Anterior cingulate cortex (tissue), 58 donors: ENCODE measurements at regions not wholly inside any gene's neighbourhood (a gene's known extent, or its start where the extent isn't known, plus 50 kb on each side); places are given as distances from the start of the nearest gene placed in this dataset.
"Not testable (repeated sequence)": the region's sequence is repeated elsewhere in the genome, so short reads cannot be mapped to it uniquely, and the experiment has no call there.

Experiments used
- DNase-seq, 58 donors: peaks; one replicate each; lab custom pipeline; 2025; lab: John Stamatoyannopoulos, UW

DNA sequence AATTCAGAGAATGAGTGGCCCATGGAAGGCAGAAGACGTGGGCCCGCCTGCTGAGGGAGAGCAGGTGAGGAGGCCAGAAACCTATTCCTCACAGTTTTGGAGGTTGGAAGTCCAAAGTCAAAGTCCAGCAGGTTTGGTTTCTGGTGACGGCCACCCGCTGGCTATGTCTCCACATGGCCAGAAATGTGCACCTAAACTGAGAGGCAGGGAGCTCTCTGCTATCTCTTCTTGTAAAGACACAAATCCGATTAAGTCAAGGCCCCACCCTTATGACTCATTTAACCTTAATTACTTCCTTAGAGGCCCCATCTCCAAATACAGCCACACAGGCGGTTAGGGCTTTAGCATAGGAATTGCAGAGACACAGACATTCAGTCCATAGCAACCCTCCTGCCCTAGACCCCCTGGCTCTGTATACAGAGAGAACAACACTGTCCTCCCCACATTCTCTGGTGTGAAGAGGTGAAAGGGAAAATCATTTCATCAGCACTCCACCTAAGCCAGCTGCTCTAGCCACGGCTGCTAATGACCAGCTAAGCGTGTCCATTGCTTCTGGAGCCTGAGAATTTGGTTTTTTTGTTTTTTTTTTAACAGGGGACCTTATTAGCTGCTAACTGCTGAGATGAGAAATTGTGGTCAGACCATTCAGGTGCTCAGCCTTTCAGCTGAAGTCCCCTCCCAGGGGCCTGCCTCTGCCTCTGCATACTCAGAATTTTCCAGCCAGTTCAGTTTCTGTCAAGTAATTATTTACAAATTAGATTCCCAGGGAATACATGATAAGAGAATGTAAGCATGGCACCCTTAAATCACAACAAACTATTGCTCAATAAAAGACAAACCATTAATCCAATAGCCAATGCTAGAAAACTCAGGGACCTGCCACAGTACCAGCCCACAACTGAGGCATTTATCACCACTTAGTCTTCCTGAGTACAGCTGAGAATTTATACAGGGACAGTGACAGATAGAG lies 368.7 kb upstream of the ID2 start:
- no peak for DNase-seq

DNA sequence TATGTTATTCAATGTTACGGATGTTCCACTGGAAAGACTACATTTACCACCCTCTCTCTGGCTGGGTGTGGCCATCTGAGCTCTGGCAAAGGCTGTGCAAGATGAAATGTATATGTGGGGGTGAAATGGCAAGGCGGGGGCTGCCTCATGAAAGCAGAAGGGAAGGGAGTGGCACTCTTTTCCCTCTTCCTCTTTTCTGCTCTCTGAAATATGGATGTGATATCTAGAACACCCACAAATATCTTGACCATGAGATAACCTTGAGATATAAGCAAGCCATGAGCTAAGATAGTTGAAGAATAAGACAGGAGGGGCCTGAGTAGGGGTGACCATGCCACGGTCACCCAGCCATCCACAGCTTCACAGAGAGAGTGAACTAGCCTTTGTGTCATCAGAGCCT lies 367.8 kb upstream of the ID2 start:
- DNase-seq, result no peak

DNA sequence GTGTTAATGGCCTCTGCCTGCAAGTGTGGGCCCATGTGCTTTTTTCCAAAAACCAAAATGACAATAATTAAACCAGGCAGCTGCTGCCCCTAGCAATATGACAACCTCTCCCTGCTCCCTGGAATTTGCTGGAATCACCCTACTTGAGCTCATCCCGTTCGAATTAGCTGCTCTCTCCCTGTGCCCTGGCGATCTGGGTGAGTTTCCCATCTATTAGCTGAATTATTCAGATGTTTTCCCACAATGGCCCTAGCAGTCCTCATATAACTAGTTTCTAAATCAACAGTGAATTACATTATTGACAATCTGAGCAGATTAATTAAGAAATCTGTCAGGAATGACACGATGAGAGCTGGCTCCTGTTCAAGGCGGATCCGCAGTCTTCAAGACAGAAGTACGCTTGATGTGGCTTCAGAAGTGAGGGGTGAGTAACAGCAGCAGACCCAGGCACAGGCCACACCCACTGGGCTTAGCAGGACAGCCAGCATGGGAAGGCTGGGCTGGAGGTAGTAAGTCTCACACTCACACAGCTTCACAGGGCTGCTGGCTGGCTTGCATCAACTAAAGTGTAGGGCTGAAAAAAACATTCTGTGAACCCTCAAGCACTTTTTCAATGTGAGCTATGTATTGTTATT lies 366.2 kb upstream of the ID2 start:
- DNase-seq, result no peak

DNA sequence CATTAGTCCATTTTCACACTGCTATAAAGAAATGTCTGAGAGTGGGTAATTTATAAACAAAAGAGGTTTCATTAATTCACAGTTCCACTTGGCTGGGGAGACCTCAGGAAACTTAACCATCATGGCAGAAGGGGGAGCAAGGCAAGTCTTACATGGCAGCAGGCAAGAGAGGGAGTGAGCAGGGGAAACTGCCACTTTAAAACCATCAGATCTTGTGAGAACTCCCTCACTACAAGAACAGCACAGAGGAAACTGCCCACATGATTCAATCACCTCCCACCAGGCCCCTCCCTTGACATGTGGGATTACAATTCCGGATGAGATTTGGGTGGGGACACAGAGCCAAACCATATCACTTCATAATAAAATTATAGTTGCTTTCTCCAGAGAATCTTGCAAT lies 365.5 kb upstream of the ID2 start:
- no peak for DNase-seq

DNA sequence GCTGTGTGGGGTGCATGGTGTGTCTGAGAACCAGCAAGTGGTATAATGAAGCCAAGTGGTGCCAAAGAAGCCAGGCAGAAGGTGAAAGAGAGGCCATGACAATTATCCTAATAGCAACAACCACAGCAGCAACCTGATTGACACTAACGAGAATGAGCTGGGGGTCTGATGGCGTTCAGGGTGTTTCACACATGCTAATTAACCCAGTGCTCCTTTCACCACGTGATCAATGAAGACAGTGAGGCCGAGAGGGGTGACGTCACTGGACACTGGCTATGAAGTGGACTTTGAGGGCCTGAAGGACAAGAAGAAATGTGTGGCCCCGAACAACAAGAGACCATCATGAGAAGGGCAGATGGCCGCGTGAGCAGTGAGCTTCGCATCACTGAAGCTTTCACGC lies 364.4 kb upstream of the ID2 start:
- no peak for DNase-seq

DNA sequence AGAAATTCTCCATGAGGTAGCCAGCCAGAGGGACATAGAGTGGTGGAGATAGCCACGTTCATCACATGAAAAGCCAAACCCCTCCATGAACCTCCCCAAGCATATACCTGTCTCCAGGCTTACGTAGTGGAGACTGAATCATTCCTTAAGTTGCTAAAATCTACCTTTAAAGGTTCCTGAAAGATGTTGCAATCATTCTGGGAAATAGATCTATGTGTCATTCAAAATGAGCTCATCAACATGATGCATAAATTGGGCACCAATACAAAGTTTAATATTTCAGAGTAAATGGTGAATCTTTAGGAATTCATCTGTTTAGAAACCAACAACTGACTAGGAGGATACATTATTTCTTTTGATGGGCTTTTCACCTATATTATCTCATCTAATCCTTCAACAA lies 362.6 kb upstream of the ID2 start:
- no peak for DNase-seq

DNA sequence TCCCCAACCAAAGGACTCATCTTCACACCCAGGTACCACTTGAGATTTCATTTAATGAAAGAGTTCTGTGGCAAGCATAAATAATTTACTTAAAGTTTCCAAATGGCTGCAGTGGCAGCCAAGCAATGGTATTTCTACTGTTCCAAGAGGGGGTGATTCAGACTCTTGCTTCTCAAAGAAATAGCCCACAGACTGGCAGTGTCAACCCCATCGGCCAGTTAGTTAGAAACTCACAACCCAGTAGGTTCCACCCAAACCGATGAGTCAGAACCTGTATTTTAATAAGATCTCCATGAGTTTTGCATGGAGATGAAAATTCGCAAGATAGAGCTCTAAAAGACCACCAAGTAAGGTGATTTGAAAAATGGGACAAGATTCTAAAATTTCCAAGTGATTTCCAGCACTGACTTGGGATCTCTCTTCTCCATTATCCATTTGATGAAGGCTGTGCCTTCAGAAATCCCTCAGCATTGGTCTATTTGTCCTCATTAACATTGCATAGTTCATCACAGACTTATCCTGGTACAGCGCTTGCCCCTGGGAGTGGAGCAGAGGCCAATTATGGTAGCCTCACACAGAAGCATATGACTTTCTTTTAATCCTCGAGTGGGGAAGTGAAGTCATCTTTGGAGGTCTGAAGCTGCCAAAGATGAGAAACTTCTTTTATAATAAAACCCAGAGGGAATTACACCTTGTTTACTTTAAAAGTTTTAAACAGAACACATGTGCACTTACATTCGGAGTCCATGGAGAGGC lies 361.4 kb upstream of the ID2 start:
- no peak for DNase-seq

DNA sequence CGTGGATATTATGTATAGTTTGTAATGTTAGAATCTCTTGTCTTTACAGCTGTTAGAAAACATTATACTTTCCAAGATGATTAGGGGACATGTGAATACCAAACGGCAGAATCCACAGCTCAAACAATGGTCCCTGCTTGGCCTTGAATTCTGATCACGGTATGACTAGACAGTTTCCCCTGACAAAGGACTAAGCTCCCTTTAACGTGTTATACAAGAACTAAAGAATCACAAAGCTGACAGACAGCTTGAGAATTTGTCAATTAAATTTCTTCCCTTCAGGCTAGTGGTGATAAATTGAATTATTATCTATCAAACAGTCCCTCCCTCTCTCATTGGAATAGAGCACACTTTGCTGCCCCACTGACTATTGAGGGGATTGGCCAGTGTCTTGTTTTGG lies 359.2 kb upstream of the ID2 start:
- DNase-seq, result no peak

DNA sequence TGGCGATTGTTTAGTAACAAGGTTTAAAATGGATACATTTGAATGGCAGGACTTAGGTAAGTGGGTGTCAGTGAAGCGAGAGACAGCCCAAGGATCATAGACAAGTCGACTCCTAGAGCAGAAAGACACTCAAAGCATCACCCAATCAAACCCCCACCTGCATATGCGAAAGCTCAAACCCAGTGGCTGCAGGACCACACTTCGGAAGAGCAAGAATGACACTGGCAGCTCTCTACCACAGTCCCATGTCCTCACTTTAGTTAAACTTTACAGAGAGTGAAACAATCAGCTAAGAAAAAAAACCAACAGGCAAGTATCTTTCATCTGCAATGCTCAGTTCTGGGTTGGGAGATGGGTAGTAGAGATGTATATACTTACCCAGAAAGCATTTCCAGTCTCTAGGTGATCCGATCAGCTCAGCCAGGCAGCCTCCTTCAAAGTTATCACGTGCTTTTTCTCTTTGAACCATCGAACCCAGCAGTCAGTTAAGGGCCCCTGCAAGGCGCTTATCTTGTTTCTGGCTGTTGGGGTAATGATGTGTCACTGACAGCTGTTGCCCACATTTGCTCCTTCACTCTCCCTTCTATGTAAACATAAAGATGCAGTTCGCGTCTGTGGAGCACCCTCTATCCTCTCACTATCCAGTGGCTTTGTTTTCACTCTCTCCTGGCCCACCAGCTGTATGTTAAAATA lies 357.5 kb upstream of the ID2 start:
- no peak for DNase-seq

DNA sequence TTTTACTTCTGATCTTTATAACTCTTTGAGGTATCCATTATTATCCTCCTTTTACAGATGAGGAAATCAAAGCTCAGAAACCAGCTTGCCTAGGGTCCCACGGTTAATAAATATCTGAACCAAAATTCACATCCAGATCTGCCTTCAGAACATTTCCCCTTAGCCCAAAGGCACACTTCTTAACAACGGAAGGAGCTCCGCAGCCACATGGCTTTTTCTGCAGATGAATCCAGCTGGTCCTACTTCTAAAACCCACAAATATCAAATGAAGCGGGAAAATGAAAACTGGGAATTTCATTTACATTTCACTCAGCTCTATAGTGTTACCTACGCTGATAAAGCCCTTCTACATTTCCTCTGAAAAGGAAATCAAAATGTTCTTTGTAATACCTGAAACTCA lies 357.0 kb upstream of the ID2 start:
- DNase-seq, result no peak

DNA sequence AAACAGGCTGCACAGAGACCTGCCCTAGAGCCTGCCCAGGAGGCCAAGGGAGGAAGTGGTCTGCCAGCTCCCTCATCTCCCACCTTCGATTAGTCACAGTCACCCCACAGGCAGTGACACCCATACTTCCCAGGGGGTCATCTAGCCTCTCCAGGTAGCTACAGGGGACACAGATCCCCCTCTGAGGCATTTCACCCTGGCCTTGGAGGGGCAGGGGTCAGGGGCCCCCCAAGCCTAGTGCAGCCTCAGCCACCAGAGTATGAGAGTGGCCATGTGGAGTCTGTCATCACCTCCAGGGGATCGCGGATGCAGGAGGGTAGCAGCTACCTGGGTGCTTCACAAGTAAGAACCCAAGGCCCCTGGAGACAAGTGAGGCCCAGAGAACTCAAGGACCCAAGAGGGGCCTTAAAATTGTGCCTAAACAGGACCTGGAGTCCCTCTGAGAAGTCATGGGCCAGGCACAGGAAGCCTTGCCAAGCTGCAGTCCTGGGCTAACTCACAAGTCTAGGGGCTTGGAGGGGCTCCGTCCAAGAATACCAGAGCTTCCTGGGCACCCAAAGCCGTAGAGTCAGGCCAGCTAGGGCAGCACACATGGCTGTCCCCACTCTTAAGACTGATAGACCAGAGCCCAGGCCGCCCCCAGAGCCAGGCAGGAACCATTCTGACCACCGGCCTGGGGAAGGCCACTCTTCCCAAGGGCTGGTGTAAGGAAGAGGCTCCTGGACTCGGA lies 354.3 kb upstream of the ID2 start:
- DNase-seq, result no peak

DNA sequence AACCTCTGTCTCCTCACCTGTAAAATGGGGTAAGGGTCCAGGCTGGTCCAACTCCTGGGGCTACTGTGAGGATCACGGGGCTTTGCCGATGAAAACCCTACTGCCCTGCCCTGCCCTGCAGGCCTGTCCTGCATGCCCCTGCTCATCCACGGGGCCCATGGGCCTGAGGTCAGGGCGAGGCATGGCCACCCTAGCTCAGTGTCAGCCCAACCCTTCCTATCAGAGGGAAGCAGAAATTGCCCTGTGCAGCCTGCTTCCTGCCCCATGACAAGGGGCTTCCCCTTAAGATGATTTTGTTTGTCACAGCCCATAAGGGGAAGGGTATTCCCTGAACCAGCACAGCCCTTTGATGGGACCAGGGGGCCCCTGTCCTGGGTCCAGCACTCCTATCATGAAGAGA lies 353.6 kb upstream of the ID2 start:
- no peak for DNase-seq

DNA sequence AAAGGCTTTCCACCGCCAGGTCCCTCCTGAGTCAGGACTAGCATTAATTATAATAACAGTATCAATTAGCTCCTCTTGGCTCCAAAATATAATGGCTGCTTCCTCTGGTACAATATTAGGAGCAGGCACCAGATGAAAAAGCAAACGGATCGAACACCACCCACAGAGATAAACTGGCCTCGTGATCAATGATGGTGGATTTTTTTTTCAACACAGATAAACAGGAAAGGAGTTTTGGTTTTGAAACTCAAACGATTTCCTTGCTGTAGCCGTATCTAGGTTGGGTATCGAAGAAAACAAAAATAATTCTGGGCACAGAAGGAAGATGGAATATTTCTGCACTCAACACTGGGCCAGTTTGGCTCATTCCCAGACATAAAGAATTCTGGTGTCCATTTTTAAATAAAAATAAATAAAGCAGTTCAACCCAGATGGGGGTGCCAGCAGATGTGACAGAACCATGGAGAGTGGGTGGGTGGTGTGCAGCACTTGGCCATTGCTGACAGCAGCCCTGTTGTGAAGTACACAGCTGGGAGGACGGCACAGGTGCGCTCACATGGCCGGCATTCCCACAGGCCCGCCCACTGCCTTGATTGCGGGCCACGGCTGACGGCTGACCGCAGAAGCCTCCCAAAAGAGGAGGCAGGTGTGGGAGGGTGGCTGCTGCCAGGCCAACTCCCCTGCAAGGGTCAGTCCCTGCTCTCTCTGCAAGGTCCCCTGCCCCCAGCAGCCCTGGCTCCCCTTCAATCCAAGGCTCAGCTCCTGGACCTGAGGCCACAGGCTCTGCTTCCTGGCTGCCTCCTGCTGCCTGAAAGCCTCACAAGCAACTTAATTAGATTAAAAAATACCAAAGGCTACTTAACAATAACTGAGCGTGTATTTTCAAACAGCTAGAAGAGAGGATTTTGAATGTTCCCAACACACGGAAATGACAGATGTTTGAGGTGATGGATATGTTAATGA lies 351.9 kb upstream of the ID2 start:
- DNase-seq, result peak in 8 of 58 donors; percentile 3 to 33 (median 10)

DNA sequence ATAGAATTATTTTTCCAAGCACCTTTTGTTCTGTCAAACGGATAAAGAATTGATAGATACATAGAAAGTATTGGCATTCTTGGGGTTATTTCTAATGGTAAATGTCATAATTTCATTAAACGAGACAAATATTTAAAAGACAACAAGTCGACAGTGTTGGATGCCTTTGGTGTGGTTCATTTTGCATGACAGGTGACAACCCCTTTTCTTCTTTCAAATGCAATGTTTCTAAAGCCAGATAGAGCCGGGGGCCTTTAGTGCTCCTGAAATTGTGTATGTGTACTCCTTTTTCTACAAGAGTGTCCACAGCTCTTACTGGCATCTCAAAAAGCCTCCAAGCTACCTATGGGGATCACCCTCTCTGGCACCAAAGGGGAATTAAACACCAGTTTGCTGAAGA lies 350.8 kb upstream of the ID2 start:
- no peak for DNase-seq

DNA sequence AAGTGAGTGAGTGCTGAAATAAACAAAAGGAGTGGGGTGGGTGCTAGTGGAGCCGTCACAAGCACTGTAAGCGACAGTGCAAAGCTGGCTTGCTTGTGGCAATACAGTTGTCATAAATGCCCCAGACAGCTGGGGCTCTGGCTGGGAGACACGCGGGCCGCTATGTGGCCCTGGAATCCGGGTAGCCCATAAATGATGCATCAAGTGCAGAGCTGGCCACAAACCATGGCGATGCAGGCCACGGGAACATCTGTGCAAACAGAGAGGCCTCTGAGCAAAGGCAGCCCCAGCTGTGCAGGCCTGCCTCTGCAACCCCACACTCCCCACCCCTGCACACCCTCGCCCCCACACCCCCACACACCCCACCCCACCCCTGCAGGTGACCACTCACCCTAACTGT lies 349.2 kb upstream of the ID2 start:
- no peak for DNase-seq

DNA sequence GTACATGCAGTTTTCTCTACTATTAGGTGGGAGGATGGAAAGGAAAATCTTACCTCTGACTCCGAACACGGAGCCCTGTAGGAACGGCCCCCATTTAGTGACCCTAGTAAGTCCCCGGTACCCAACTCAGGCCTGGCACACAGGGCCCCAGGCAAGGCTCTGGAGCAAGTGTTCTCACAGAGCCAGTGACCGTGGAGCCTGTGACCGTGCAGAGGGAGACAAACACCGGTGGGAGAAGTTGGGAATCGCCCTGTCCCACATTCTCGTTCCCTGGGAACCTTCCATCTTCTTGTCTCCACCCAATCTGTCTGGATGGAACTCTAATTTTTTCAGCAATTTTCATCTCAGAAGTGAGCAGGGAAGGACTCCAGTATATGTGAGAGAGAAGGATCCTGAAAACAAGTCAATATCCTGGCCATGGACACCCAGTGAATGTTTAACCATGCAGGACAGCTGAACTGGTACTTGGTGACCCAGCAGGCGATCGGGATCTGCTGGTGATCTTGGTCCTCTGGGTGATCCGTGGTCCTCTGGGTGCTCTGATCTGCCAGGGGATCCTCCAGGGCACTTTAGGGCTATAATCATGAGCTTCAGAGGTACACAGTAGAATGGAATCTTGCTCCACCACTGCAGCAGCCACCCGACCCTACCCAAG lies 348.6 kb upstream of the ID2 start:
- no peak for DNase-seq

DNA sequence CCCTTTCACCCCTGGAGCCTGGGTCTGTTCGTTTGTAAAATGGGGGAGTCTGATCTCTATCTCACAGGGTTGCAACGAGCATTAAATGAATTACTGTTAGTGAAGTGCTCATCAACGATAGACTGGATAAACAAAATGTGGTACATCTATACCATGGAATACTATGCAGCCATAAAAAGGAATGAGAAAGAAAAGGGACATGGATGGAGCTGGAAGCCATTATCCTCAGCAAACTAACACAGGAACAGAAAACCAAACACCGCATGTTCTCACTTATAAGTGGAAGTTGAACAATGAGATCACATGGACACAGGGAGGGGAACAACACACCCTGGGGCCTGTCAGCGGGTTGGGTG lies 348.0 kb upstream of the ID2 start:
- DNase-seq, result not testable (repeated sequence)

DNA sequence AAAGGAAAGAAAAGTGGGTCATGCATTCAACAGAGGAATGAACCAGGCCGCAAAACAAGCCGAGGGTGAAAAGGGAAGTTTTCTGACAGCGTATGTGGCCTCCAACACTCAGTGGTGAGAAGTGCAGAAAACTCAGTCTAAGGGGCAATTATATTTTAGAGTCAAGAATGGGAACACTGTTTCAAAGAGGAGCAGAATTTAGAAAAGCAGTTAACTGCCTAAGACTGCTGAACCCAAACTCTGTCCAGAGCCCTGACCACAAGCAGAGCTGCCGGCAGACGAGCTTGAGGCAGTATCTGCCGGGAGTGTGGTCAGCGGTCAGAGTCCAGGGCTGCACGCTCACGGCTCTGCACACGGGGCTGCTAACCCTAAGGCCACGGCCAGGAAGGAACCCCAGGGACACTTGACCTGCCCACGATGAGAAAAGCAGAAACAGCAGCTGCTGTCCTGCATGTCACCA lies 347.0 kb upstream of the ID2 start:
- DNase-seq, result peak in 22 of 58 donors; percentile 4 to 71 (median 26)
